H1 (cell line): ENCODE measurements at regions not wholly inside any gene's neighbourhood (a gene's known extent, or its start where the extent isn't known, plus 50 kb on each side); places are given as distances from the start of the nearest gene placed in this dataset.

Source experiments
- CTCF ChIA-PET: fragments of 300-600 bp; sonication (Branson Sonifier 250); formaldehyde crosslinking; loops from one replicate; lab custom pipeline; 2021; ENCODE audit not compliant: partially characterized antibody; lab: Charles Lee
- POLR2A ChIA-PET: fragments of 300-600 bp; sonication (Branson Sonifier 250); formaldehyde crosslinking; loops from one replicate; lab custom pipeline; 2021; ENCODE audit warnings: inconsistent platforms; ENCODE audit not compliant: partially characterized antibody; lab: Charles Lee
- DNase-seq, 2 experiments: peaks; one replicate each; pipeline versions ENCODE4 v3.0.0 to v3.0.0-alpha.2; 2010 to 2022; ENCODE audit warnings: low spot score in 2 of 2, low read depth in 1 of 2, mixed read lengths in 1 of 2
- FAIRE-seq: peaks from 2 replicates; lab custom pipeline; 2011; peaks lifted over from hg19 to GRCh38; lab: Jason Lieb, UNC
- H2AFZ ChIP-seq: 2 replicates; pipeline ENCODE4 v1.8.1; 2012; ENCODE audit warnings: low read length, inconsistent platforms
- H2AK5ac ChIP-seq: 2 replicates; pipeline ENCODE4 v1.6.1; 2013; ENCODE audit warnings: low read depth, low read length
- H2BK120ac ChIP-seq: replicated peaks from 2 replicates; pipeline ENCODE3; 2013; ENCODE audit warnings: low read depth, low read length, inconsistent platforms
- H2BK12ac ChIP-seq: 2 replicates; pipeline ENCODE4 v1.6.1; 2013; ENCODE audit warnings: low read depth, low read length
- H2BK15ac ChIP-seq: 2 replicates; pipeline ENCODE4 v1.6.1; 2013; ENCODE audit warnings: low read length
- H2BK20ac ChIP-seq: 2 replicates; pipeline ENCODE4 v1.6.1; 2013; ENCODE audit warnings: low read length
- H2BK5ac ChIP-seq: 2 replicates; pipeline ENCODE4 v1.6.1; 2013; ENCODE audit warnings: low read depth, low read length
- H3K14ac ChIP-seq: 2 replicates; pipeline ENCODE4 v1.6.1; 2013; ENCODE audit warnings: inconsistent platforms; ENCODE audit not compliant: insufficient read length
- H3K18ac ChIP-seq: 2 replicates; pipeline ENCODE4 v1.6.1; 2013; ENCODE audit warnings: low read length; ENCODE audit errors: extremely low read depth
- H3K23ac ChIP-seq: 2 replicates; pipeline ENCODE4 v1.6.1; 2013; ENCODE audit warnings: inconsistent platforms; ENCODE audit not compliant: insufficient read length
- H3K23me2 ChIP-seq: 2 replicates; pipeline ENCODE4 v1.6.1; 2013; ENCODE audit warnings: low read depth, low read length
- H3K27ac ChIP-seq: 2 replicates; pipeline ENCODE4 v1.6.1; 2011; ENCODE audit warnings: low read depth, low read length, inconsistent platforms
- H3K27me3 ChIP-seq, 4 experiments: replicated peaks in 1 of 4; 1 replicate in 1 of 4; 2 replicates in 3 of 4; pipeline versions ENCODE4 v1.6.1 to v1.8.1; 2011 to 2013; ENCODE audit warnings: low read length in 3 of 4, mild to moderate bottlenecking in 3 of 4, inconsistent platforms in 2 of 4, mixed read lengths in 2 of 4, moderate library complexity in 1 of 4; ENCODE audit not compliant: control insufficient read depth in 3 of 4, insufficient read depth in 3 of 4; ENCODE audit errors: extremely low read depth in 1 of 4
- H3K36me3 ChIP-seq, 4 experiments: 2 replicates each; pipeline versions ENCODE4 v1.6.1 to v1.8.1; 2011 to 2013; ENCODE audit warnings: mild to moderate bottlenecking in 4 of 4, low read length in 3 of 4, moderate library complexity in 2 of 4, control low read depth in 1 of 4, inconsistent platforms in 1 of 4; ENCODE audit not compliant: insufficient read depth in 4 of 4, control insufficient read depth in 2 of 4
- H3K4ac ChIP-seq: replicated peaks from 2 replicates; pipeline ENCODE3; 2013; ENCODE audit warnings: low read length, low read depth, mixed read lengths, inconsistent platforms; ENCODE audit not compliant: insufficient read length
- H3K4me1 ChIP-seq, 4 experiments: replicated peaks in 1 of 4; 1 replicate in 1 of 4; 2 replicates in 3 of 4; pipeline versions ENCODE4 v1.6.1 to v1.8.1; 2011 to 2013; ENCODE audit warnings: low read length in 3 of 4, inconsistent platforms in 2 of 4, mixed read lengths in 1 of 4; ENCODE audit not compliant: insufficient read depth in 4 of 4, control insufficient read depth in 3 of 4
- H3K4me2 ChIP-seq, 2 experiments: 2 replicates each; pipeline versions ENCODE4 v1.6.1 to v1.8.1; 2011 to 2013; ENCODE audit warnings: low read depth in 2 of 2, low read length in 2 of 2, control low read depth in 1 of 2, inconsistent platforms in 1 of 2, mild to moderate bottlenecking in 1 of 2; ENCODE audit not compliant: insufficient read depth in 1 of 2
- H3K4me3 ChIP-seq, 4 experiments: fragments of 200-600, 300-600 bp in 1 of 4; sonication (generic), shearing (Covaris generic), sonication (Bioruptor Twin) in 1 of 4; 2 replicates each; pipeline versions ENCODE4 v1.5.1 to v1.8.1; 2011 to 2016; ENCODE audit warnings: low read length in 4 of 4, low read depth in 3 of 4, control low read depth in 2 of 4, inconsistent platforms in 2 of 4, mild to moderate bottlenecking in 2 of 4, mixed read lengths in 1 of 4, moderate library complexity in 1 of 4; ENCODE audit not compliant: insufficient read depth in 2 of 4; ENCODE audit errors: extremely low read depth in 1 of 4
- H3K56ac ChIP-seq: replicated peaks from 2 replicates; pipeline ENCODE3; 2013; ENCODE audit warnings: low read depth, mild to moderate bottlenecking, mixed read lengths, low read length, inconsistent platforms; ENCODE audit not compliant: insufficient read length
- H3K79me1 ChIP-seq: 2 replicates; pipeline ENCODE4 v1.6.1; 2013; ENCODE audit warnings: low read depth, low read length, control low read depth
- H3K79me2 ChIP-seq, 2 experiments: 2 replicates each; pipeline versions ENCODE4 v1.6.1 to v1.8.1; 2012 to 2013; ENCODE audit warnings: low read length in 2 of 2, mild to moderate bottlenecking in 2 of 2, inconsistent platforms in 1 of 2; ENCODE audit not compliant: insufficient read depth in 2 of 2, control insufficient read depth in 1 of 2
- H3K9ac ChIP-seq, 4 experiments: replicated peaks in 1 of 4; 1 replicate in 1 of 4; 2 replicates in 3 of 4; pipeline versions ENCODE4 v1.6.1 to v1.8.1; 2011 to 2013; ENCODE audit warnings: low read depth in 3 of 4, low read length in 3 of 4, control low read depth in 2 of 4, mild to moderate bottlenecking in 2 of 4, moderate library complexity in 2 of 4, inconsistent platforms in 1 of 4; ENCODE audit errors: extremely low read depth in 1 of 4
- H3K9me3 ChIP-seq, 2 experiments: 2 replicates each; pipeline versions ENCODE4 v1.6.1 to v1.8.1; 2012 to 2013; ENCODE audit warnings: mild to moderate bottlenecking in 2 of 2, moderate library complexity in 2 of 2, control low read depth in 1 of 2, inconsistent platforms in 1 of 2, low read depth in 1 of 2, low read length in 1 of 2, mixed read lengths in 1 of 2; ENCODE audit not compliant: insufficient read depth in 2 of 2
- H4K20me1 ChIP-seq, 2 experiments: replicated peaks in 1 of 2; 2 replicates each; pipeline versions ENCODE3 to v1.8.1; 2011 to 2013; ENCODE audit warnings: inconsistent platforms in 2 of 2, low read length in 2 of 2, mild to moderate bottlenecking in 1 of 2; ENCODE audit not compliant: insufficient read depth in 2 of 2, control insufficient read depth in 1 of 2
- H4K5ac ChIP-seq: 2 replicates; pipeline ENCODE4 v1.6.1; 2013; ENCODE audit warnings: low read length, low read depth, mixed read lengths, inconsistent platforms; ENCODE audit not compliant: insufficient read length
- H4K8ac ChIP-seq: 2 replicates; pipeline ENCODE4 v1.8.0; 2013; ENCODE audit warnings: mild to moderate bottlenecking, moderate library complexity, low read length, inconsistent platforms; ENCODE audit not compliant: insufficient read depth; ENCODE audit errors: extremely low read depth
- H4K91ac ChIP-seq: replicated peaks from 2 replicates; pipeline ENCODE3; 2013; ENCODE audit warnings: low read length, mixed read lengths, inconsistent platforms; ENCODE audit not compliant: insufficient read length
- BCL11A ChIP-seq, 2 experiments: IDR thresholded peaks; one replicate each; pipeline ENCODE4 v1.6.1; 2011; ENCODE audit warnings: low read depth in 2 of 2, low read length in 2 of 2, mild to moderate bottlenecking in 2 of 2
- EZH2 ChIP-seq: fragments of 200-600 bp; sonication (generic); IDR thresholded peaks from 2 replicates; pipeline ENCODE4 v1.7.1; 2012; ENCODE audit warnings: low read depth, mild to moderate bottlenecking, moderate library complexity, low read length, inconsistent platforms; ENCODE audit not compliant: severe bottlenecking
- RXRA ChIP-seq: IDR thresholded peaks from 2 replicates; pipeline ENCODE4 v1.6.1; 2011; ENCODE audit warnings: low read depth, mild to moderate bottlenecking, low read length, moderate library complexity; ENCODE audit not compliant: insufficient read depth
- WGBS, 2 experiments: shearing (Covaris generic) in 1 of 2; methylation state at CpG; one replicate each; pipeline versions ENCODE4 v1.1.6 to v1.1.7; 2013 to 2015; ENCODE audit warnings: low lambda C conversion rate in 2 of 2, mixed read lengths in 2 of 2, inconsistent platforms in 1 of 2, low coverage in 1 of 2, missing lambda C conversion rate in 1 of 2; ENCODE audit not compliant: insufficient replicate concordance in 2 of 2, insufficient coverage in 1 of 2, insufficient read length in 1 of 2; ENCODE audit errors: extremely low coverage in 1 of 2, missing lambda C conversion rate in 1 of 2; 5-methylcytosine and 5-hydroxymethylcytosine counted together

DNA sequence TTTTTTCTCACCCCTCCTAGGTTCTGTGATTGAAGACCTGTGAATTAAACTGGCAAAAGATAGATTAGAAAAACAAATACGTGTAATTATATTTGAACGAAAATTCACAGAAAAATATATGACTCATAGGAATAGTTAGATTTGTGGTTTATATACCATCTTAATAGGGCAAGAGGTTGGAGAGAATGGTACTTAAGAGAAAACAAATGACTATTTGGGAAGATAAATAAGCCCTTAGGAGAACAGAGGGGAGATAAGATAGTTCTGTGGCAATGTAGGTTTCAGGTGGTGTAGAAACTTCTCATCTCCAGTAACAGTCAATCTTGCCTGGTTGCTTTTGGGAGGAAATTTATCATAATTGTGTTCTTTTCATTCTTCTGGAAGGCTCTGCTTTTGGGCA lies 122.0 kb downstream of the PRDM9 start:
- no peaks in the 10 kb centered on the region for H3K9me3 ChIP-seq
- H3K27me3 ChIP-seq: no peaks in the 10 kb centered on the region
- H3K4me1 ChIP-seq: no peaks in the 10 kb centered on the region
- H3K79me1 ChIP-seq: no peaks in the 10 kb centered on the region
- no peaks in the 10 kb centered on the region for H3K79me2 ChIP-seq
- no peak overlapping the region for H3K4ac ChIP-seq
- H3K9ac ChIP-seq: no peak overlapping the region
- no peak for FAIRE-seq
- H3K14ac ChIP-seq: no peak overlapping the region
- no peak overlapping the region for H4K91ac ChIP-seq
- ChIA-PET CTCF (interaction anchor here (0.8 kb wide), 1 partner anchor 10 kb away, joined by 3 read pairs; no protein-coding TSS in a partner anchor), POLR2A (no interaction called here)
- no peak overlapping the region for H3K18ac ChIP-seq
- no peak overlapping the region for H4K5ac ChIP-seq
- no peak overlapping the region for H2AK5ac ChIP-seq
- no peak overlapping the region for H3K23ac ChIP-seq
- no peaks in the 10 kb centered on the region for H3K36me3 ChIP-seq
- no peaks in the 10 kb centered on the region for H4K20me1 ChIP-seq
- H2BK5ac ChIP-seq: no peak overlapping the region
- no peak overlapping the region for H2BK12ac ChIP-seq
- no peaks in the 10 kb centered on the region for H3K23me2 ChIP-seq
- no peak overlapping the region for H4K8ac ChIP-seq
- H2AFZ ChIP-seq: no peak overlapping the region
- no peak overlapping the region for H3K4me3 ChIP-seq
- no peak overlapping the region for H2BK120ac ChIP-seq
- H2BK15ac ChIP-seq: no peak overlapping the region
- H3K56ac ChIP-seq: no peak overlapping the region
- H3K27ac ChIP-seq: no peak overlapping the region
- 92% methylated on average over 2 of the region's 2 CpGs; no CpG with 5 or more reads in 1 of the 2 experiments for WGBS, 2 experiments
- H2BK20ac ChIP-seq: no peak overlapping the region
- DNase-seq: no peak
- TF ChIP-seq RXRA: no peak
- no peak for TF ChIP-seq EZH2
- TF ChIP-seq BCL11A (IDR thresholded peaks at IDR 0.05; ENCODE audit: low read depth in 2 of 2, low read length in 2 of 2): no peak
- H3K4me2 ChIP-seq: no peak overlapping the region
